Fibroblast of skin of right biceps (primary cell): ENCODE measurements at regions not wholly inside any gene's neighbourhood (a gene's known extent, or its start where the extent isn't known, plus 50 kb on each side); places are given as distances from the start of the nearest gene placed in this dataset.
A peak's percentile ranks its signal among the peaks of the same experiment; 100 is the strongest.
"Not testable (repeated sequence)": the region's sequence is repeated elsewhere in the genome, so short reads cannot be mapped to it uniquely, and the experiment has no call there.

ENCODE experiments used
- DNase-seq: peaks from one replicate; pipeline ENCODE4 v3.0.0-alpha.2; 2013

DNA sequence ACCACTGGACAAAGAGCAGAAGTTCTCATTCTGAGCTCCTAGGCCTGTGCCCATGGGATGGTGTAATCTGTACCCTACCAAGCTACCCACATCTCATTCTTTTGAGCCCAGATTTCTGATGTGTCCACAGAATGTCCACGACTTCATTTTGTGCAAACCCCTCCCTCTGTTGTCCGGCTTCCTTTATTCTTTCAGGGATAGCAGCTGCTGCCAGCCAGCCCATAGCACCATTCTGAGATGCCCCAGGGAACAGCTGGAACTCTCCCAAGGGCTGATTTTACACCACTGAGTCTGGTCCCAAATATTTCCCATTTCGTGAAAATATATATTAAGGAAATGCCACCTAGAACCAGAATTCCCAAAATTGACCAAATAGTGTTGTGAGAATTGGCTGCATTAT lies 236.6 kb downstream of the SATB1 start:
- DNase-seq: no peak

DNA sequence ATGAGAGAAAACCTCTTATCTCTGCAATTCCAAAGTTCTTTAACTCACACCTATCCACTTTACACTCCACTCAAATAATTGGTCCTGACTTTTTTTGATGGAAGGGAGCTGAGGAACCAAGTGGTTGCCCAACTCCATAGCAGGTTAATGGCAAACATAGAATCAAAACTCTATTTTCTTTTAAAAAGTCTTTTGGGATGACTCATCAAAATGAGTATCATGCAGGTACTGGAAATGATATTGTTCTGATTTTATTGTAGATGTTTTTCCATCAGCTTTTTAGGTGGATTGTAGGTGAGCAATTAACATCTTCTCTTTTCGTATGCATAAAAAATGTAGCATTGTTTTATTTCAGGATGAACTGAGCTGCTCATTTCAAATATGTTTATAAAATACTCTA lies 239.5 kb downstream of the SATB1 start:
- DNase-seq: no peak

DNA sequence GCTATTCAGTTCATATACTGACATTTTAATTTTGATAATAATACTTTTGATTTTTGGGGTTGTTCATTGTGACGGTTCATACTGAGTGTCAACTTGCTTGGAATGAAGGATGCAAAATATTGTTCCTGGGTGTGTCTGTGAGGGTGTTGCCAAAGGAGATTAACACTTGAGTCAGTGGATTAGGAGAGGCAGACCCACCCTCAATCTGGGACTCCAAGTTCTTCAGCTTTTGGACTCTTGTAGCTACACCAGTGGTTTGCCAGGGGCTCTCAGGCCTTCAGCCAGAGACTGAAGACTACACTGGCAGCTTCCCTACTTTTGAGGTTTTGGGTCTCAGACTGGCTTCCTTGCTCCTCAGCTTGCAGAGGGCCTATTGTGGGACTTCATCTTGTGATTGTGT lies 242.2 kb downstream of the SATB1 start:
- DNase-seq: not testable (repeated sequence)

DNA sequence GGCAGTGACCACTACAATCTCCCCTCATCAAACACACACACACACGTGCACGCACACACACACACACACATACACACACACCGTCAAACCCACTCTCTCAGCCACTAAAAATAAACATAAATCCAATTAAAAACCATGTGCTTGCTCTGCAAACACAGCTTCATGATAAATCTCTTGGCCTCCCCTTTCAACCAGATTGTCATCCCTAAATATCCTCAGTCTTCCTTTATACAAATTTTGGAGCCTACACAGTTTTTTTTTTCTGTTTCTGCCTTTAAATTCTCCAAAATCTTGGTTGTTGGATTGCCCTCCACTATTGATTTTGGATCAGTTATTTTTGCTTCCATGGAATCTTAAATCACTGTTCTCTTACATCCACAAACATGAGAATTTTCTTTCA lies 245.6 kb downstream of the SATB1 start:
- no peak for DNase-seq

DNA sequence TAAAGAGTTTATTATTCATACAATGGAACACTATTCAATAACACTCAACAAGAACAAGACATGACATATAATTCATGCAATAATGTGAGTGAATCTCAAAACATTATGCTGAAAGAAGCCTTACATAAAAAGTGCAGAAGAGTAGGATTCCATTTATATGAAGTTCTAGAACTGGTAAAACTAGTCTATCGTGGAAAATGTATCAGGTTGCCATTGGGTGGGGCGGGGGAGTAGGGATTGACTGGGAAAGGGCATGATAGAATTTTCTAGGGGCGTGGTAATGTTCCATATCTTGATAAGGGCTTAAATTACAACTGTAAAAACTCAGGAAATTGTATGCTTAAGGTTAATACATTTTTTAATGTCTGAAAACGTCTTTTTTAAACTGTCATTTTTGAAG lies 247.9 kb downstream of the SATB1 start:
- DNase-seq: no peak

DNA sequence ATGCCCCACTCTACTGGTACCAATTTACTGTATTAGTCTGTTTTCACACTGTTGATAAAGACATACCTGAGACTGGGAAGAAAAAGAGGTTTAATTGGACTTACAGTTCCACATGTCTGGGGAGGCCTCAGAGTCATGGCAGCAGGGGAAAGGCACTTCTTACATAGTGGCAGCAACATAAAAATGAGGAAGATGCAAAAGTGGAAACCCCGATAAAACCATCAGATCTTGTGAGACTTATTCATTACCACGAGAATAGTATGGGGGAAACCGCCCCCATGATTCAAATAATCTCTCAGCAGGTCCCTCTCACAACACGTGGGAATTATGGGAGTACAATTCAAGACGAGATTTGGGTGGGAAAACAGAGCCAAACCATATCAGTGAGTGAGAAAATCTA lies 251.2 kb downstream of the SATB1 start:
- DNase-seq: not testable (repeated sequence)

DNA sequence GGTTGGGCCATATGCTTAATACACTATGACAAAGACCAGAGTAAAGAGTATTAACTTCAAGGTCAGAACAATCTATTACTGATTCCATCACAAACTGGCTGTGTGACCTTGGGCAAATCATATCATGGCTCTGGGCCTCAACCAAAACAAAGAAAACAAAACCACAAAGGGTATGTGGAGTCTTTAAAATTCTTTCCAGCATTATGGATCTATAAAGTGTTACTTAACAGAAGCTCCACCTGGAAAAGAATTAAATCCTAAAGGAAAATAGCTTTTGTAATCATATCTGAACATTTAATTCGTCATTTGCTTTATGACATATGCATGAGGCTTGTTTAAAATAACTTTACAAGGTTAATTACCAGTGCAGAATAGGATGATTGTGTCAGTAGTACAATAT lies 265.5 kb downstream of the SATB1 start:
- DNase-seq: no peak

DNA sequence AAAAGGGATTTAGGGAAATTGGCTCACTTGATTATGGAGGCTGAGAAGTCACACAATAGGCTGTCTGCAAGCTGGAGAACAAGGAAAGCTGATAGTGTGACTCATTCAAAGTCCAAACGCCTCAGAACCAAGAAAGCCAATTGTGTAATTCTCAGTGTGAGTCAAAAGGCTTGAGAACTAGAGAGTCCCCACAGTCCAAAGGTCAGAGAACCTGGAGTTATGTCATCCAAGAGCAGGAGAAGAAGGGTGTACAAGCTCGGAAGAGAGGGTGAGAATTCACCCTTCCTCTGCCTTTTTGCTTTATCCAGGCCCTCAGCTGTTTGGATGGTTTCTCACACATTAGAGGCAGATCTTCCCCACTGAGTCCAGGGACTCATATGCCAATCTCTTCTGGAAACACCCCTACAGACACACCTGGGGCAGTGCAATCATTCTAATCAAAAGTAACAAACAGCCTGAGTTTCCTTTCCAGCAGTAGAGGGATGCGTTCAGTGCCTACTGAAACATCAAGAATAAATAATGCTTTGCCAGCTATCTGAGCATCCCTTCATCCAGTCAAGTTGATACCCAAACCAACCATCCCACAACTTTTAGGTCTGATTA lies 271.5 kb downstream of the SATB1 start:
- DNase-seq: peak; percentile 68

DNA sequence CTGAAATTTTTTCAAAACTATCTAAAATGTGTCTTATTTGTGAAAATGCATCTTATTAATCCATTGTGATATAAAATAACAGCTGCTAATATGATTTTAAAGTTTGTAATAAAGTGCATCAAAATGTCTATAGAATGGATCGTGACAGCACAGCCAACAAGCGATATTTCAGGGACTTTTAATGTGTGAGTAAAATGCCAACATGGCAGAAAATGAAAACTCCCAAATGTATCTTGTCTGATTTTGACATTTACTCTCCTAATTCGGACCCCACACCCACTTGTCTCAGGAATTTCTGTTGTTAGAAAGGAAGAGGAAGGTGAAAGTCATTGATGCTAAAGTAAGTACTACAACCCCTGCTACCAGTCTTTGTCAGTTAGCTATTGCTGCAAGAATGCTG lies 273.9 kb downstream of the SATB1 start:
- no peak for DNase-seq

DNA sequence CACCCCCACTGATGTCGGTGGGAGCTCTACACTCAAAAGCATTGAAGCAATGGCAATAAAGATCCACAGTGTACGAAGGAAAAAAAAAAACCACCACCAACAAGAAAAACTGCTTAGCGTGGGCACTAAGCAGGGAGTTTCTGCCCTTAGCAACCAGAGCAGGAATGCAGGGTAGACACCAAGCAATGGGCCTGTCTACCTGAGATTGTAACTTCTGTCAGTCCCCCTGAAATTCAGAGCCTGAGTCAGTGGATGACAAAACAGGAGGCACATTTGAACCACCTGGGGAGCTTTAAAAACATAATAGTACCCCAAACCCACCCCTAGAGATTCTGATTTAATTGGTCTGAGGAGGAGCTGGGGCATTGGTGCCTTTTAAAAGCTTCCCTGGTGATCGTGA lies 275.2 kb downstream of the SATB1 start:
- no peak for DNase-seq

DNA sequence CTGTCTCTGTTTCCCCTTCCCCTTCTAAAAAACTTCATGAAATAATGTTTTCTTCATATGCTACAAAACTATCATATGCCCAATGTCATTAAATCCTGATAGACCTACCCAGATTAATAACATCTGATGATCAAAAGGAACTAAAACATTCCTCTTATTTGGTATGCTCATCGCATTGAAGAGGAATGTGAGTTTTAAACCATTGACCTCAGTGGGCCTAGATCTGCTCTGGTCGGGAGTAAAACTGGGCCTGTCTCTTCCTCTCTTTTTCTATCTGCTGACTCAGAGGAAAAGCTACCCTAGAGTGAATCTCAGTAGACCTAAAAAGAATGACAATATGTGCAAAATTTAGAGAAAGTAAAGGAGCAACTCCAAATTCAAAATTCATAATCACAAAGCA lies 275.8 kb downstream of the SATB1 start:
- DNase-seq: peak; percentile 45

DNA sequence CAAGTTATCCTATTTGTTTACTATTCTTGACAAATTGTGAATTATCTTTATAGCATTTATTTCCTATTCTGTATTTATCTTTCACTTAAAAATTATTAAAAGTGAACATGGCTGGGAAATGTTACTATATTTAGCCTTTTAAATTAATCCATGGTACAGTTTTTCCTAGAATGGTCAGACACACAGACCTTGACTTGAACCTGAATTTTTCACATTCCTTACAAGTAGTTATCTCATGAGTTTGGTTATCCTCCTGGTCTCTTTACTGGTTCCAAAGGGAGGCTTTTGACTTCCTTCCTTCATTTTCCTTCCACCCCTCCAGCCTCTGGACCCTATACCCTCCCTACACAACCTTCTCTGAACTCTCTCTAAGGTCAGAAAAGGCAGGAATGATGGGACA lies 280.6 kb downstream of the SATB1 start:
- peak; percentile 23 for DNase-seq

DNA sequence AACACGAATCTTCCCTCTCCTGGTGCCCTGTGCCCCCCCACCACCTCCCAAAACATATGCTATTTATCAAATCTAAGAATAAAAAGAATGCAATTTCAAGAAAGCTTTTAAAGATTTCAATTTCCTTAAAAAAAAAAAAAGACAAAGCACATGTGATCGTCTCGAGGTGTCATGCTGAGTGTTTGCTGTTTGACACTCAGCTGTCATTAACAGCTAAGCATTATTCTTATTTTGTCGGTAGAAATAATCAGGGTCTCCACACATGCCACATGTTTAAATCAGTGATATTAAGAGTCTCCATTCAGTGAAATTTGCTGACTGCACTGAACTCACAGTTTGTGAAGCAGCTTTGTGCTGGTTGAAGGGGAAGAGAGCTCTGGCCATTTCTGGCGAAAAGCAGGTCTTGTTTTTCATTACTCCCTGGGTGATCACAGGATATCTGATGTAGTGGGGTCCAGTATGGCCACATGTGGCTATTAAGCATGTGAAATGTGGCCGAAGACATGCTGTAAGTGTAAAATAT lies 281.8 kb downstream of the SATB1 start:
- DNase-seq: no peak

DNA sequence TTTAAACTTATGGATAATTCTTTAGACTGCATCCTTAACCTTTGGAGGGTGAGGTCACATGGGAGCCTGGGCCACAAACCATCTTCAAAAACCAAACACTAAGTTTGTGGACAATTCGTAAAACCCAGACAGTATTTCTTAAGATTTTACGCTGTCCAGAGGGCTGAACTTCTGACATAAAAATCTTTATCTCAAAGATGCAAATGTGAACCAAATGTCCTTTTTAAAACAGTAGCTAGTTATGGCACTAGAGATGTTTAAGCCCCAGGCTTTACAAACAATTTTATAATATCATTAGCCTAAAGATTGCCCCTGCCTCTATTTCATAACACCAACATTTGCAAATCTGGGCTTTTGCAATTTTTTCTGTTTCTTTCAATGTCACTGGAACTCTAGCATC lies 287.2 kb downstream of the SATB1 start:
- DNase-seq: no peak

DNA sequence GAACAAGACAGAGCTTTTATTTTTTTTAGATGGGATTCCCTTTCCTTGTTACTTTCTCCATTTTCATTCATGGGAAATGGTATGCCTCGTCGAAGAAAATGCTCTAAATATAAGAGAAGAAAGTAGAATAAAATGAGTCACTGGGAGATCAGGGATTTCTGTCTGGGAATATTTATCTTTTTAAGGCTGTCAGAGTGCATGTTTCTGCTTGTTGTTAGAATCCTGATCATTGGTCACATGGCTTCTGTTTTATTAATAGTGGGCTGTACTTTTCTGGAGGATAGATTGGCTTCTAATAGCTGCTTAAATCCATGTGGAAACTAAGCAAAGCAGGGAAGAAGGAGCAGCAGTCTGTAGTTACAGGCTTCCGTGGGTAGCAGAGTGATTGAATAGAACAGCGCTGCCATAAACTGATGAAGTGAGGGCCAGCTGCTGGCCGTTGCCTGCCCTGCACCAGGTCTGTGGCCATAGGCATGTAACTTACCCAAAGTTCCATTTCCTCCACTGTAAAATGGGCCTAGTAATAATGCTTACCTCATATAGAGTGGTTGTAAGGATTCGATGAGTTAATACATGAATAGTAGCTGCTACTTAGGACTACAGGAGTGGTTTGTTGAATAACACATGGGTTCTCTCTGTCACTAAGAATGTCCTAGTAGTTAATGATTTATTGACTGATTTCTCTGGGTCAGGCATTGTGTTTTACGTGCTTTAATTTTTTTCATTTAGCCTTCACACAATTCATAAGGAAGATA lies 289.9 kb downstream of the SATB1 start:
- DNase-seq: peak; percentile 43

DNA sequence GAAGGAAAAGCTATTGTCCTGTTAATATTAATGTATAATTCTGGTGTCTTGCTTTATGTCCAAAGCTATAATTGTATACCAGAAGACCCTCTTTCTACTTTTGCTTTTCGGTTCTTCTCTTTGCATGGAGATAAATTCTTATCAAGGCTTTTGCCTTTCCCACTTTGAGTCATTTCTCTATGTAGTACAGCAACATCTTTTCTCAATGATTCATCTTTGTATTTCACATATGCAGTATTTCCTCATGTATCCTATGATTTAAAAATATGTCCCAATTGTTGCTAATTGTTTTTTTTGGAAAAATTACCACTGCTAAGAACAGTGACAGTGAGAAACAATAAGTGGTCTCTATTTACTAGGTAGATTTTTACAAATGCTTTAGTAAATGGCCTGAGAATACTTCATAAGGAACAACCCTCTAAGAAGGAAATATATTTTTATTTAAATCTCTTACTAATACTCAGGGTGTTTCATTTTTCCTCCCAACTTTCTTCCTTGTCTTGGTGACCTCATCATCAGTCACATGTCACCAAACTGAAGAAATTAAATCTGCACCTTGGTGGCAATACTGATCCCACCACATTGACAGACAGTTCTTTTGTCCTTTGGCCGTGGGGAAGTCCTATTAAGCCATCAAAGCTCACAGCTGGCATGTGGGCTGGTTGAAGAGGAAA lies 290.6 kb downstream of the SATB1 start:
- DNase-seq: peak; percentile 68

DNA sequence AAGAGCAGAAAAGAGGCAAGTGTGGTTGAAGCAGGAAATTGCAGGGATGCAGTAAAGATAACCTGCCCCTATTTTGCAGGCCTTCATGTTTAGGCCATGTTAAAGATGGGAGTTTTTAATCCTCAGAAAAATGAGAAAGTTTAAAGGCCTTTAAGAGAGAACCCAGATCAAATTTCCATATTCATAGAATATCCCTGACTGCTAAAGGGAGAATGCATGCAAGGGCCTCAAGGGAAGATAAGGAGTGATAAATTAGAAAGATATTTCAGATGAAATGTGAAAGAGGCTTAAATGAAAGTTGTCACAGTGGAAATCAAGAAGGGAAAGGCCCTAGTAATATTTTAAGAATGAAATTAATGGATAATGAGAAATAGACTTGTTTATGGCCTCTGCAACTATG lies 292.1 kb downstream of the SATB1 start:
- no peak for DNase-seq

DNA sequence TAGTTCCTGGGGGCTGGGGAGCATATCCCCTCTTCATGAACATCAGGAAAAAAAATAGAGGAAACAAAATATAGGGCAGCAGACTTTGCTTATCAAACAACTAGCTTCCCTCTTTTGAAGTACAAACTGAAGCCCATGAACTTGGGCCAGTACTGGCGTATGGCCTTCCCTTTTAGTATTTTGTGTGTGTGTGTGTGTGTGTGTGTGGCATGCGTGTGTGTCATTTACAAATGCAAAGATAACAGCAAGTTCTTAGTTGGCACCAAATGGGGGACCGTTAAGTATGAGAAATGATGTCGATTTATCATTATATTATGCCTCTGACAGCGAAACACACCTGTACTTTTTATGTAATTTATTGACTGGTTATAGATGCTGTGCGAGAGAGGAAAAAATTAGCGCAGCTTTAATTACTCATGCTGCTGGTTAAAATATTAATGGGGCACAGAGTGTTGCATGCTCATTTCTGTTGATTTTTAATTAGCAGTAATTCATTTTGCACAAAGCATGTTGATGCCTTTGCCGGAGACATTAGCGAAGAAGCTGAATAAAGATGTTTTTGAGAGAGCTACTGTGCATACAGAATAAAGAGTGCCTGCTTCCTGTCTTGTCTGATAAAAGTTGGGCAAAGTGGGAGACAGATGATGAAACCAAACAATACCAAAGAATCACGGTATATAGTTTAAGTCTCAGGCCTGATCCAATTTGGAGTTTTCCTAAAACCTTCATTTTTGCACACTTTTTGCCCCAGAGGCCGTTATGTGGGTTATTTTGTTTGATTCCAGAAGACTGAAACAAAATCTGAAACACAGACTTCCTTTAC lies 297.1 kb downstream of the SATB1 start:
- no peak for DNase-seq

DNA sequence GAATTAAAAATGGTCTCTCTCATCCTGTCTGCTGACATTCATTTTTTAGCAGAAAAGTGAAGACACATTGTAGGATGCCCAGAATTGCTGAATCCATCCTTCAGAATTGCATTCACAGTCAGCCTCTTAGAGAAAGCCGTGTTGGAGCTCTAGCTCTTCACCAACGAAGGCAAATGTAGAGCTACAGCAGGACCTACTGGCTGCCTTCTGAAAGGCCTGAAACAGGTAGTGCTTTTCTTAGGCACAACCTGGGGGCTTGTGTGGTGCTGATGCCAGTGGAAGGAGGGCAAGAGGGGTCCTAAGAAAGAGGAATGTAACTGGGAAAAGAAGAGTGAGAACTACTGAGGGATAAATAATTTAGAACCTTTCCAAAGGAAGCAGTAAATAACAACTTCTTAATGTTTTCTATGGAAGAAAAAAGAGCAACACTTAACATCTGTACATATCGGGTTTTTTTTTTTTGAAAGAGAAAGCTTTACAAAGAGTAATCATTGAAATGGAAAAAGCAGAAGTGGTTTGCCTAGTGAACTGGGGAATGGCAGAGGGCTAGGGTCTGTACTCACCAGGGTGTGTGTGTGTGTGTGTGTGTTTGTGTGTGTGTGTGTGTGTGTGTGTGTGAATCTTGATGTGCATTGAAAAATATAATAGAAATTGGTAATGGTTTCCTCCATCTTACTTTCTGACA lies 297.8 kb downstream of the SATB1 start:
- DNase-seq: no peak

DNA sequence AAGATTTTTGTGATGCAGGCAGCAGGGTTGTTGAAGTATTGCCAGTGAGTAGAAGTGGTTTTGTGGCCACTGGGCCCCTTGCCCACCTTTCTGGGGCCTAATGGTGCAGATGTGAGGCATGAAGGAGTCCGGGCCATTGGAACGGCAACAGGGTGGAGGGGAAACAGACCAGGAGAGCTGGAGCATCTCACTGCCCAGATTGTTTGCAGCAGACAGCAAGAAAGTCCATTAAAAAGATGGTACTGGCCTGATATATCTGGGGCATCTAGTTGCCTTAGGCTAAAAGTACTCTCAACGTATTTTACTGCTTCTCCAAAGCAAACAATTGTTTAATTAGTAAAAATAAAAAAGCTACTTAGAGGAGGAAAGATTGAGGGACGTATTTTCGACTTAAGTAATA lies 298.4 kb downstream of the SATB1 start:
- DNase-seq: no peak

DNA sequence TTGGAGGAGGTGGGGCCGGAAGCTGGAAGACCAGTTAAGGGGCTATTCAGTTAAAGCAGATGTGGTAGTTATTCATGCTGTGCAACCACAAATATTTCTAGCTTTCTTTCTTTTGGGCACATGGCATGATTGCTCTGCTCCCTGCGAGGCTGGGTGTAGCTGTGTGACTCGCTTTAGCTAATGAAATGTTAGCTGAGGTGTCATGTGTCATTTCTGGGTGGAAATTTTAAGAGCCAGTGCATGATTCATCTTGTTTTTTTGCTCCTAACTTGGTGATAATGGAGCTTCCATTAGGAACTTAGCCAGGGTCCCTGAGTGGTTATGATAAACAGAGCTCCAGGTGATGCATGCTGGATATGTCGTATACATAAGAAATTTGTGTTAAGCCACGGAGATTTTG lies 300.6 kb downstream of the SATB1 start:
- DNase-seq: peak; percentile 91

DNA sequence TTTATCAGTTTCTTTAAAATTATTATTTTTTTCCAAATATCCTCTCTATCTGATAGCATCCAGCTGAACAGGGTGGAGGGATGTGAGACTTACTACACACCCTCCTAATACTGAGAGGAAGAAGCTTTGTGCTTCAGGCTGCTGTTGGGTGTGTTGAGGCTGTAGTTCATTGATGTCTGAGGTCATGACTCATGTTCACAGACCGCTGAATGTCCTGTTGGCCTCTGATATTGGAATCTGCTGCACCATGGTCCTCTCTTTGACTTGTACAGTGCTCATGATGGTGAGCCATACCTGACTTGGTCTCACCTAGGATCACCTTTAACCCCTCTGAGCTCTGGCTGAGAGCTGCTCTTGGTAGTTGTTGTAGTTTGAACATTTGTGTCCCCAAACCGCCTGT lies 302.9 kb downstream of the SATB1 start:
- no peak for DNase-seq

DNA sequence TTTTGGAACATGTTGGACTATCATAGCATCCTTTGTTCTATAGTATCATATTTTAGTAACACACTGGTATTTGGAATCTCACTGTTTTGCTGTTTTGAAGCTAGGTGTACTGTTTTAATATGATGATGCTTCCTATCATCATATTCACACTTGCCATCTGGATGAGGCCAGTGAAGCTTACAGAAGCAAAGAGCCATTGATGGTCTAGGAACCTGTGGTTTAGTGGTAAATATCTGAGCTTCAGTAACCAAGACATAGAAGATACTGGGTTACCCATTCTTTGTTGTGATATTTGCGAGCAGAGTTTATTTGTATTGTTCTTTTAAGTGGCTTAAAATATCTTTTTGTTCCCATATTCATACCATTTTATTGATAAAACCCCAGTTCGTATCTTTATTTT lies 304.1 kb downstream of the SATB1 start:
- no peak for DNase-seq
